GM13977 (cell line): ENCODE measurements at regions not wholly inside any gene's neighbourhood (a gene's known extent, or its start where the extent isn't known, plus 50 kb on each side); places are given as distances from the start of the nearest gene placed in this dataset.

ENCODE experiments used
- DNase-seq: peaks from one replicate; pipeline ENCODE4 v3.0.0; 2012; ENCODE audit warnings: low spot score
- in situ Hi-C: fragments of 300-500 bp; cut with MboI; formaldehyde crosslinking; loops from one replicate; pipeline ENCODE4 v1.12.0; 2022; ENCODE audit warnings: low sequenced_read_pairs, low pct_unique_long_range_greater_than_20kb, mixed read lengths, inconsistent platforms; ENCODE audit not compliant: unreplicated experiment
- TF ChIP-seq, protein P1 (sequence below): IDR thresholded peaks from 2 replicates; pipeline ENCODE4 v1.5.1; 2012; ENCODE audit warnings: mild to moderate bottlenecking, control low read depth; ENCODE audit not compliant: insufficient read depth; ENCODE audit errors: extremely low read depth, missing control alignments

DNA sequence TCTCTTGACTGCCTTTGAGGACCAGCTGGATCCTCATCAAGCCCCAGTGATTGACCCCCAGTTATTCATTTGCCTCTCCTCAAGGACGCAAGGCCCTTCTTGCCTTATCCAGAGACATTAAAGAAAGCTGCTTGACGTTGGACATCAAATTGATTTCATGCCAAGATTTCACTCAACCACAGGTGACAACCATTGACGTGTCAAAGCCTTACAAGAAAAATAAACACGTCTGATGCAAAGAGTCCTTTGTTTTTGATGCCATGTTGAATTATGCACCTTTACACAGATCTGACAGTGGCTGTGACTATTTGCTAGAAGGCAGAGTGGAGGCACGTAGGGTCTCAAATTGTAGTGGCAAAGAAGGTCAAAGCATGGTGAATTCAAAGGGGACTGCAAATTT, 666.2 kb upstream of the CAMK1G start:
- in situ Hi-C loops, result no loop called here
- TF ChIP-seq, protein P1, sequence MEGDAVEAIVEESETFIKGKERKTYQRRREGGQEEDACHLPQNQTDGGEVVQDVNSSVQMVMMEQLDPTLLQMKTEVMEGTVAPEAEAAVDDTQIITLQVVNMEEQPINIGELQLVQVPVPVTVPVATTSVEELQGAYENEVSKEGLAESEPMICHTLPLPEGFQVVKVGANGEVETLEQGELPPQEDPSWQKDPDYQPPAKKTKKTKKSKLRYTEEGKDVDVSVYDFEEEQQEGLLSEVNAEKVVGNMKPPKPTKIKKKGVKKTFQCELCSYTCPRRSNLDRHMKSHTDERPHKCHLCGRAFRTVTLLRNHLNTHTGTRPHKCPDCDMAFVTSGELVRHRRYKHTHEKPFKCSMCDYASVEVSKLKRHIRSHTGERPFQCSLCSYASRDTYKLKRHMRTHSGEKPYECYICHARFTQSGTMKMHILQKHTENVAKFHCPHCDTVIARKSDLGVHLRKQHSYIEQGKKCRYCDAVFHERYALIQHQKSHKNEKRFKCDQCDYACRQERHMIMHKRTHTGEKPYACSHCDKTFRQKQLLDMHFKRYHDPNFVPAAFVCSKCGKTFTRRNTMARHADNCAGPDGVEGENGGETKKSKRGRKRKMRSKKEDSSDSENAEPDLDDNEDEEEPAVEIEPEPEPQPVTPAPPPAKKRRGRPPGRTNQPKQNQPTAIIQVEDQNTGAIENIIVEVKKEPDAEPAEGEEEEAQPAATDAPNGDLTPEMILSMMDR, result no peak
- no peak for DNase-seq

DNA sequence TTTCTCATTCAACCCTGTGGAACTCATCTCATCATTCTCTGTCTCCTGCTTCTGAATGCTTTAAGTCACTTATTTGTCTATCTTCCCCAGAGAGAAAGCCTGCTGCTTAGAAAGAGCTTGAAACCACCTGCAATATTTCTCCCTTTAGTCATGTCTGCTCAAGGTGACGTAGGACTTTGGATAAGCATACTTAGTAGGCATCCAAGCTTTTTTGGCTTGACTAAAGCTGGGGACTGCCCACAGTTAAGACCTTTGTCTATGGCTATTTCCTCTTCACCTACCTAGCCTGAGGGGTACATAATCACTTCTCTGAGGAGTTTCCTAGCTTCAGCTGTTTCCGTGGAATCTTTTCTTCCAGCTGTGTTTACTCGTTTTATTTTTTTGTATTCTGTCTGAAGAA, 665.8 kb upstream of the CAMK1G start:
- no peak for DNase-seq
- in situ Hi-C loops, result no loop called here
- TF ChIP-seq, protein P1, result no peak

DNA sequence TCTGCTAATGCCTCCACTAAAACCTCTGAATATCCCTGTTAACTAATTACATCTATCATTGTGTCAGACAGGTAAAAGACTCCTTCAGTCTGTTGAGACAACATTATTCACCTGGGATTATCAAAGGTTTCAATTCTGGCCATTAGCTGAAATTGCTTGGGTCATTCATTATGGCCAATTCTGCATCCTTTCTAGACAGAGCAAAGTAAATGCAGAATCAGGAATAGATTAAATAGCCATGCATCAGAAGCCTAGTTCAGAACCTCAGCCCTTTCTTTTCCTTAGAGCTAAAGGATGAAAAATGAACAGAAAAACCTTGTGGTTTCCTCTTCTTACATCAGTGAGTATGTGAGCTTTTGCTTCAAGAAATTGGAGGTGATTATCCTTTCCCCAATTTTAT, 665.4 kb upstream of the CAMK1G start:
- DNase-seq, result no peak
- in situ Hi-C loops, result no loop called here
- TF ChIP-seq, protein P1, result no peak

- no peak for DNase-seq
- in situ Hi-C loops, result no loop called here
- TF ChIP-seq, protein P1, result no peak
Measured at GRCh38 chr1:208919371-208919770, 664.1 kb upstream of the CAMK1G start.

DNA sequence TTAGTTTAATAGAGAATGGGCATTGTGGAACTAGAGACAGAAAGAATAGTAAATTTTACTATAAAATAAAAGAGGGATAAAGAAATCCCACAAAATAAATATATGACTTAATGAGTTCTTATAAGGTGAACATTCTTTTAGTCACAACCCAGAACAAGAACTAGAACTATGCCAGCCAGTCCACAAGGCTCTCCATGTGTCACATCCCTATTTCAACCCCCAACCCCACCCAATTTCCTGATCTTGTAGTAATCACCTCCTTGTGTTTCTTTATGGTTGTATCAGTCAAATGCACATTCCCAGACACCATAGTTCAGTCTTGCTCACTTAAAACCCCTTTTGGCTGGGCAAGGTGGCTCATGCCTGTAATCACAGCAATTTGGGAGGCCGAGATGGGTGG, 662.3 kb upstream of the CAMK1G start:
- TF ChIP-seq, protein P1, result no peak

DNA sequence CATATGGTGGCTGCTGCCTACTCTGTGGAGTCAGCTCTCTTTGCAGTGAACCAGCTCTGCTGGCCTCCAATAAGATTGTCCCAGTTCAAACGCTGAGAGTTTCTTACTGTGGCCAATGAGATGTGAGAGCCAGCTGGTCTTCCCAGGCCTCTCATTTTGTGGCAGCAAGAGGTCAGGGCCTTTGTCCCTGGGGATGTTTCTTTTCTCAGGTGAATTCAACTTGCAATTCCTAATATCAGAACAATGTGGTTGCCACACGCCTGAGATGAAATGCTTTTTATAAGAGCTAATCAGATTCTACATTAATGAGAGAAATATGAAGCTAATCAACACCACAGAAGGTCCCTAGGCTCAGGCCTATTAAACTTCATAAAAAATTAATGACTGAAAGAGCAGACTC, 660.1 kb upstream of the CAMK1G start:
- TF ChIP-seq, protein P1, result no peak
- in situ Hi-C loops, result no loop called here
- DNase-seq, result no peak

More for the DNA sequence above, 662.3 kb upstream of the CAMK1G start:
- in situ Hi-C loops, result no loop called here
- no peak for DNase-seq
